NCI-H2029 treated with DMSO at 0.1 percent for 48 hours (cell line): ENCODE measurements at regions not wholly inside any gene's neighbourhood (a gene's known extent, or its start where the extent isn't known, plus 50 kb on each side); places are given as distances from the start of the nearest gene placed in this dataset.

Experiments
- DNase-seq: peaks from one replicate; lab custom pipeline; 2025; lab: John Stamatoyannopoulos, UW

GRCh38 chr11:10619131-10619680 is 50.7 kb upstream of the LYVE1 start:
- DNase-seq = no peak

GRCh38 chr11:10618490-10618889 is 50.0 kb upstream of the LYVE1 start:
- DNase-seq = no peak
